ENCODE measurements at regions not wholly inside any gene's neighbourhood (a gene's known extent, or its start where the extent isn't known, plus 50 kb on each side); places are given as distances from the start of the nearest gene placed in this dataset.

DNA sequence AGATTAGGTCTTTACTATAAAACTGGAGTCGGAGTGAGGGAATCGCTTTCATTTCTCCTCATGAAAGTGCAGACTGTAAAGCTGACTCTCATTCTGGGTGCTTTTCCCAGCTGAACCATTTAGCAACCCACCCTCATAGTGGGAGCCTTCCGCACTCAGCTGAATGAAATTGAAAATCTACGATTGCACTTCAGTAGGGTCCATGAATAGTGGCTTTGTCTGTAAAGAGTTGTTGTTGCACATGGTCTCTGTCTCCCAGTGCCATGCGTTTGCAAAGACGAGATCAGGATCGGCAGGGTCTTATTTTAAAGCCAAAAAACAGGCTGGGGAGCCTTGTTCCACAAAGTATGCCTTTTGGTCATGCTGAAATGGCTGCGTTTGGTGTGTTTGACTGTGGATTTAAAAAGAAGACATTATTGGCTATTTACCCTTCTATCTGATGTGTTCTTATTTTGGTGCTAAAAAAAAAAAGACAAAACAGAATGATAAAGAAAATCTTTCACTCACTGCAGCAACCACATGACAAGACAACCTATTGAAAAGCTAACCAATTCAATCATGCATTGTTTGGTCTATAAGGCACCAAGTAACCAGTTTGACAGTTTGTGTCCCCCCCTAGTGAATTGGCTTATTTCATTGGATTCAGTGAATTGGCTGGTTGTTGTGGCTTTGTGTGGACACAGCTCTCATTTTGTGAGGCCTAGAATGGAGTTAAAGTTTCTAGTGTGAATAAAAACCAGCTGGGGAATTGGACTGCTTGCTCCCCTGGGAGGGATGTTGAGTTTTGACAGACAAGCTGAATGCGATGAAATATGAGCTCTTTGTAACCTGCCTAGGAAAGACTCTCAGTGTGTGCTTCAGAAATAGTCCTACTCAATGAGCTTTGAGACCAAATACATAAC, 65.6 kb downstream of the ARHGAP35 start:
- Mint-ChIP-seq H3K36me3 (no peaks in the 10 kb centered on the region), H3K9me3 (no peaks in the 10 kb centered on the region), H3K4me1 (peaks cover 56 to 63% of the 10 kb centered on the region in 2 donors), H3K27me3 (ENCODE audit: low read depth in 2 of 2) (no peaks in the 10 kb centered on the region), H3K27ac (peak overlapping the region in 1 of 2 donors; percentile 75), H3K4me3 (peak overlapping the region; percentile 9)
- Histone ChIP-seq H3K4me1 (ENCODE audit: control insufficient read depth, insufficient read depth, low read length) (peaks cover 22% of the 10 kb centered on the region), H3K27ac (ENCODE audit: low read length) (no peak overlapping the region), H3K9me3 (ENCODE audit: control insufficient read depth, insufficient read depth, low read length) (no peaks in the 10 kb centered on the region), H3K4me3 (ENCODE audit: low read length) (no peak overlapping the region), H3K36me3 (ENCODE audit: control insufficient read depth, insufficient read depth, low read length) (peaks cover 14% of the 10 kb centered on the region), H3K27me3 (ENCODE audit: control insufficient read depth, insufficient read depth, low read length) (no peaks in the 10 kb centered on the region)
- DNase-seq (no peak), ATAC-seq (no peak)
- intact Hi-C loops (cut with micrococcal nuclease) = loop anchor here (5.0 kb wide), 1 partner anchor 41 kb away; no protein-coding TSS in a partner anchor
- TF ChIP-seq, protein P1, sequence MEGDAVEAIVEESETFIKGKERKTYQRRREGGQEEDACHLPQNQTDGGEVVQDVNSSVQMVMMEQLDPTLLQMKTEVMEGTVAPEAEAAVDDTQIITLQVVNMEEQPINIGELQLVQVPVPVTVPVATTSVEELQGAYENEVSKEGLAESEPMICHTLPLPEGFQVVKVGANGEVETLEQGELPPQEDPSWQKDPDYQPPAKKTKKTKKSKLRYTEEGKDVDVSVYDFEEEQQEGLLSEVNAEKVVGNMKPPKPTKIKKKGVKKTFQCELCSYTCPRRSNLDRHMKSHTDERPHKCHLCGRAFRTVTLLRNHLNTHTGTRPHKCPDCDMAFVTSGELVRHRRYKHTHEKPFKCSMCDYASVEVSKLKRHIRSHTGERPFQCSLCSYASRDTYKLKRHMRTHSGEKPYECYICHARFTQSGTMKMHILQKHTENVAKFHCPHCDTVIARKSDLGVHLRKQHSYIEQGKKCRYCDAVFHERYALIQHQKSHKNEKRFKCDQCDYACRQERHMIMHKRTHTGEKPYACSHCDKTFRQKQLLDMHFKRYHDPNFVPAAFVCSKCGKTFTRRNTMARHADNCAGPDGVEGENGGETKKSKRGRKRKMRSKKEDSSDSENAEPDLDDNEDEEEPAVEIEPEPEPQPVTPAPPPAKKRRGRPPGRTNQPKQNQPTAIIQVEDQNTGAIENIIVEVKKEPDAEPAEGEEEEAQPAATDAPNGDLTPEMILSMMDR (IDR thresholded peaks at IDR 0.05) = no peak
- 98% methylated on average over 9 of the region's 9 CpGs for WGBS (ENCODE audit: insufficient coverage)

DNA sequence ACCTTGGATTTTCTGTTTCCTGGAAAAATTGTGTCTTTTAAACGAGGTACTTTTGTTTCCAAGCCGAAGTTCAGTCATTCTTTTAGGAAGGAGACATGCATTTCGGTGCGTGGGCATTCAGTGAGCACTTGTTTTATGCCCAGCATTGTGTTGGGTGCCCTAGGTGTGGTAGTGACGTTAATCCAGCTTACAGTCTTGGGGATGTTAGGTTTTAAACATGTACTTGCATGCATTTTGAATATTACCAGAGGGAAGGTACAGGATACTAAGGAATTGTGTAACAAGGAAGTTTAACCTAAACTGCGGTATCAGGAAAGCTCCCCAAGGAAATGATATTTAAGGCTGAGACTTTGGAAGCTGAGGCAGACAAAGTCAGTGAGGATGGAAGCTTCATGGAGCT, 66.3 kb downstream of the ARHGAP35 start:
- Histone ChIP-seq H3K4me1 (ENCODE audit: control insufficient read depth, insufficient read depth, low read length) (peaks cover 22% of the 10 kb centered on the region), H3K27ac (ENCODE audit: low read length) (no peak overlapping the region), H3K27me3 (ENCODE audit: control insufficient read depth, insufficient read depth, low read length) (no peaks in the 10 kb centered on the region), H3K9me3 (ENCODE audit: control insufficient read depth, insufficient read depth, low read length) (no peaks in the 10 kb centered on the region), H3K4me3 (ENCODE audit: low read length) (no peak overlapping the region), H3K36me3 (ENCODE audit: control insufficient read depth, insufficient read depth, low read length) (peaks cover 7% of the 10 kb centered on the region)
- 95% methylated on average over 6 of the region's 6 CpGs for WGBS (ENCODE audit: insufficient coverage)
- Mint-ChIP-seq H3K9me3 (no peaks in the 10 kb centered on the region), H3K27ac (peak overlapping the region; percentile 64 to 75), H3K27me3 (ENCODE audit: low read depth in 2 of 2) (no peaks in the 10 kb centered on the region), H3K4me3 (no peak overlapping the region), H3K4me1 (peaks cover 58 to 66% of the 10 kb centered on the region in 2 donors), H3K36me3 (no peaks in the 10 kb centered on the region)
- TF ChIP-seq, protein P1 (IDR thresholded peaks at IDR 0.05) = no peak
- intact Hi-C loops (cut with micrococcal nuclease) = loop anchor here (5.0 kb wide), 1 partner anchor 40 kb away; no protein-coding TSS in a partner anchor
- ATAC-seq (no peak), DNase-seq (no peak)

- Mint-ChIP-seq H3K4me3 (no peak overlapping the region), H3K27me3 (ENCODE audit: low read depth in 2 of 2) (no peaks in the 10 kb centered on the region), H3K4me1 (peaks cover 58 to 68% of the 10 kb centered on the region in 2 donors), H3K36me3 (no peaks in the 10 kb centered on the region), H3K9me3 (no peaks in the 10 kb centered on the region), H3K27ac (peak overlapping the region; percentile 64 to 75)
- no peaks in the 10 kb centered on the region for H3K9me3 ChIP-seq (ENCODE audit: control insufficient read depth, insufficient read depth, low read length)
- TF ChIP-seq, protein P1 (IDR thresholded peaks at IDR 0.05) = no peak
- H3K4me1 ChIP-seq (ENCODE audit: control insufficient read depth, insufficient read depth, low read length) = peaks cover 22% of the 10 kb centered on the region
- no peaks in the 10 kb centered on the region for H3K27me3 ChIP-seq (ENCODE audit: control insufficient read depth, insufficient read depth, low read length)
- DNase-seq (no peak), ATAC-seq (no peak)
- H3K4me3 ChIP-seq (ENCODE audit: low read length) = no peak overlapping the region
- no peak overlapping the region for H3K27ac ChIP-seq (ENCODE audit: low read length)
- 97% methylated on average over 2 of the region's 4 CpGs for WGBS (ENCODE audit: insufficient coverage)
- no peaks in the 10 kb centered on the region for H3K36me3 ChIP-seq (ENCODE audit: control insufficient read depth, insufficient read depth, low read length)
- intact Hi-C loops (cut with micrococcal nuclease) = loop anchor here (5.0 kb wide), 1 partner anchor 39 kb away; no protein-coding TSS in a partner anchor
These were observed 67.1 kb downstream of the ARHGAP35 start for GRCh38 chr19:46927893-46928292.
